ENCODE measurements at regions not wholly inside any gene's neighbourhood (a gene's known extent, or its start where the extent isn't known, plus 50 kb on each side); places are given as distances from the start of the nearest gene placed in this dataset.

DNA sequence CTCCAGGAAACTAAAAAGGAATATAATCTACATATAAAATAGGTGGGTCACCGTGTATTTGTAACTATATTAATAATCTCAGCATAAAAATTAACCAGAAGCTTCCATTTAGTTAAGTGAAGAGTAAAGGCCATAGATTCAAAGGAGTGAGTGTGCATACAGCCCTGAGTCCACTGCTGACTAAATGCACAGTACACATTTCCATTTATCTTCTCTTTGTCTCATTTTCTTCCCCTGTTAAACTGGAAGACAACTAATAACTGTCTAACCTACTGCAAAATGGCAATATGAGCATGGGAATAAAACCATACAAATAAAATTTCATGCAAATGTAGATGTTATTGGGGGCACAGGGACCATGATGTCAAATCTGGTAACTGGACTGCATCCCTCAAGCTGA, 59.9 kb upstream of the DAB2 start:
- no peak for TF ChIP-seq POLR2A (IDR thresholded peaks at IDR 0.05)
- TF ChIP-seq, protein P1, sequence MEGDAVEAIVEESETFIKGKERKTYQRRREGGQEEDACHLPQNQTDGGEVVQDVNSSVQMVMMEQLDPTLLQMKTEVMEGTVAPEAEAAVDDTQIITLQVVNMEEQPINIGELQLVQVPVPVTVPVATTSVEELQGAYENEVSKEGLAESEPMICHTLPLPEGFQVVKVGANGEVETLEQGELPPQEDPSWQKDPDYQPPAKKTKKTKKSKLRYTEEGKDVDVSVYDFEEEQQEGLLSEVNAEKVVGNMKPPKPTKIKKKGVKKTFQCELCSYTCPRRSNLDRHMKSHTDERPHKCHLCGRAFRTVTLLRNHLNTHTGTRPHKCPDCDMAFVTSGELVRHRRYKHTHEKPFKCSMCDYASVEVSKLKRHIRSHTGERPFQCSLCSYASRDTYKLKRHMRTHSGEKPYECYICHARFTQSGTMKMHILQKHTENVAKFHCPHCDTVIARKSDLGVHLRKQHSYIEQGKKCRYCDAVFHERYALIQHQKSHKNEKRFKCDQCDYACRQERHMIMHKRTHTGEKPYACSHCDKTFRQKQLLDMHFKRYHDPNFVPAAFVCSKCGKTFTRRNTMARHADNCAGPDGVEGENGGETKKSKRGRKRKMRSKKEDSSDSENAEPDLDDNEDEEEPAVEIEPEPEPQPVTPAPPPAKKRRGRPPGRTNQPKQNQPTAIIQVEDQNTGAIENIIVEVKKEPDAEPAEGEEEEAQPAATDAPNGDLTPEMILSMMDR (IDR thresholded peaks at IDR 0.05), result no peak
- 67 to 82% methylated on average over 1 of the region's 1 CpG for WGBS, 2 donors
- H3K4me3 ChIP-seq (ENCODE audit: low read depth, poor library complexity, severe bottlenecking), result no peak overlapping the region
- DNase-seq (ENCODE audit: low spot score in 2 of 2), result no peak
- intact Hi-C loops (cut with DNase I; ENCODE audit: low total_unique reads), result no loop called here

DNA sequence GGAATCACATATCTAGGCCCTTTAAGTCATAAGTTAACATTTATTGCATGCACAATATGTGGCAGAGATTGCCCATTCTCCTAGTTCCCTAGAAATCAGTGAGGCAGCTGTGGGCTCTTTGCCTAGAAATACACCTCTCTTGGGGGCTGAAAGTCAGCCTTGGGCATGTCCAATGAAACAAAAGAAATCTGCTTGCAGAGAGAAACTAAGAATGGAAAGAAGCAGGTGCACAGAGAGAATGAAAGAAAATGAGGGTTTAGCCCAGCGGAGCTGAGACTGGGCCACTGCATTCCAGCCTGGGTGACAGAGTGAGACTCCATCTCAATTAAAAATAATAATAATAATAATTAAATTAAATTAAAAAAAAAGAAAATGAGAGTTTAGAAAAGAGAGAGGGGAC, 57.3 kb upstream of the DAB2 start:
- DNase-seq (ENCODE audit: low spot score in 2 of 2), result no peak
- no peak for TF ChIP-seq POLR2A (IDR thresholded peaks at IDR 0.05)
- TF ChIP-seq, protein P1 (IDR thresholded peaks at IDR 0.05), result no peak
- 100% methylated on average over 1 of the region's 1 CpG for WGBS, 2 donors
- intact Hi-C loops (cut with DNase I; ENCODE audit: low total_unique reads), result no loop called here
- H3K4me3 ChIP-seq (ENCODE audit: low read depth, poor library complexity, severe bottlenecking), result no peak overlapping the region

DNA sequence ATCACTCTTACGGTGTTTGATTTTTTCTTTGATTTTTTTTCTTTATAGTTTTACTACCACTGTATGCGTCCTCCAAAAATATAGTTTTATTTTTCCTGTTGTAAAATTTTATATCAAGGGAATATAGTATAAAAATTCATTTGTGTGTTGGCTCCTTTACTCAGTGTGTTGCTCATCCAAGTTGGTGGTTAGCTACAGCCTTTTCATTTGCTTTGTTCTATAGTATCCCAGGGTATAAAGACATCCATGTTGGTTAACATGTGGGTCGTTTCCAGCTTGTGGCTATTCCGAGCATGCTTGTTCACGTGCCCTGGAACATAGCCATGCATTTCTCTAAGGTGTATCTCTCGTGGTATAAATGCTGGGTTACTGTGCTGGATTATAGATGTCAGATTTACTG, 54.8 kb upstream of the DAB2 start:
- no peak for TF ChIP-seq POLR2A (IDR thresholded peaks at IDR 0.05)
- TF ChIP-seq, protein P1 (IDR thresholded peaks at IDR 0.05), result no peak
- WGBS, 2 donors, result 62 to 78% methylated on average over 6 of the region's 6 CpGs
- DNase-seq (ENCODE audit: low spot score in 2 of 2), result no peak
- intact Hi-C loops (cut with DNase I; ENCODE audit: low total_unique reads), result no loop called here
- H3K4me3 ChIP-seq (ENCODE audit: low read depth, poor library complexity, severe bottlenecking), result no peak overlapping the region

DNA sequence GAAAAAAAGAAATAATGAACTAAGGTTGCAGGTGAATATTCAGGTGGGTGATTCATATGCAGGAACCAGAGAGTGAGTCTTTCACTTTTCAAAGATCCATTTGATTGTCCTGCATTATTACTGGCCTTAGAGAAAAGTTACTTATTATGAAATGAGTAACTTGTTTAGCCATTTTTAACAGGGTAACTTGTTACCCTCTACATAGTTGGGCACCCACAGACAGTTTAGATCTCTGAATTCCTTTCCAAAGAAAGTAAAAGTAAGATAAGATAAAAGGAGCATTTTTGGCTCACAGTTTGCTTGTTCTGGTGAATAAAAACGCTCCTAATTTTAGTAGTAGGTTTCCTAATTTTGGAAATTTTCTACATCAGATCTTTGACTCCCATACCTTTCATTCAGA, 54.1 kb upstream of the DAB2 start:
- H3K4me3 ChIP-seq (ENCODE audit: low read depth, poor library complexity, severe bottlenecking), result no peak overlapping the region
- WGBS, 2 donors, result 2 to 39% methylated on average over 1 of the region's 1 CpG
- DNase-seq (ENCODE audit: low spot score in 2 of 2), result no peak
- intact Hi-C loops (cut with DNase I; ENCODE audit: low total_unique reads), result no loop called here
- no peak for TF ChIP-seq POLR2A (IDR thresholded peaks at IDR 0.05)
- TF ChIP-seq, protein P1 (IDR thresholded peaks at IDR 0.05), result no peak

DNA sequence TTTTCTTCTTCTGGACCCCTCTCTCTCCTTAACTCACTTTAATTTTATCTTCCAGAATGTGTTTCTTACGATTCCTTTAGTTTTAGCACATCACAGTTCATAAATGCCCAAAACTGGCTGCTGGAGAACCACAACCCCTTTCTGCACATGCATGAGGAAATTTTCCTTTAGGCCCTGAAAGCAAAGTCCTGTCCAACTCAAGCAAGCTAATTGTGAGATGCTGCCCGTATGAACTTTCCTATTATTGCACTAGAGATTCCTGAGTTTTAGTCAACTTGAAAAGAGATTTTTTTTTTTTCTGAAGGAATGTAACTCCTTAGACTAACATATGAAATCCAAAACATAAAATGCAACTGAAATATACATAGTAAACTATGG, 52.1 kb upstream of the DAB2 start:
- TF ChIP-seq, protein P1 (IDR thresholded peaks at IDR 0.05), result no peak
- no peak for TF ChIP-seq POLR2A (IDR thresholded peaks at IDR 0.05)
- intact Hi-C loops (cut with DNase I; ENCODE audit: low total_unique reads), result no loop called here
- DNase-seq (ENCODE audit: low spot score in 2 of 2), result no peak
- 67 to 77% methylated on average over 2 of the region's 2 CpGs for WGBS, 2 donors
- H3K4me3 ChIP-seq (ENCODE audit: low read depth, poor library complexity, severe bottlenecking), result no peak overlapping the region
